Progenitor cell of endocrine pancreas (in vitro differentiated cells): ENCODE measurements at regions not wholly inside any gene's neighbourhood (a gene's known extent, or its start where the extent isn't known, plus 50 kb on each side); places are given as distances from the start of the nearest gene placed in this dataset.

Experiments used
- DNase-seq: peaks from one replicate; pipeline ENCODE4 v3.0.0; 2021; ENCODE audit warnings: low spot score; ENCODE audit not compliant: unreplicated experiment
- H3K27ac Mint-ChIP-seq: 2 replicates; pipeline ENCODE4 v1.8.0; 2021; ENCODE audit warnings: mild to moderate bottlenecking, moderate library complexity, mixed read lengths
- H3K27me3 Mint-ChIP-seq: 2 replicates; pipeline ENCODE4 v1.8.0; 2021; ENCODE audit warnings: mixed read lengths
- H3K36me3 Mint-ChIP-seq: 2 replicates; pipeline ENCODE4 v1.8.0; 2022; ENCODE audit warnings: mixed read lengths; ENCODE audit not compliant: insufficient read depth
- H3K4me1 Mint-ChIP-seq: 2 replicates; pipeline ENCODE4 v1.8.0; 2021; ENCODE audit warnings: low read depth, mixed read lengths
- H3K4me3 Mint-ChIP-seq: 2 replicates; pipeline ENCODE4 v1.8.0; 2021; ENCODE audit warnings: low read depth, mild to moderate bottlenecking, moderate library complexity, mixed read lengths
- H3K9me3 Mint-ChIP-seq: 2 replicates; pipeline ENCODE4 v1.8.0; 2021; ENCODE audit warnings: low read depth, mixed read lengths
- CTCF ChIP-seq: fragments of 200-600 bp; sonication (generic); IDR thresholded peaks from one replicate; pipeline ENCODE4 v1.5.0; 2021; ENCODE audit warnings: antibody characterized with exemption, mild to moderate bottlenecking; ENCODE audit not compliant: unreplicated experiment

- Mint-ChIP-seq H3K9me3 (no peaks in the 10 kb centered on the region), H3K4me1 (no peaks in the 10 kb centered on the region), H3K27me3 (no peaks in the 10 kb centered on the region), H3K27ac (no peak overlapping the region), H3K4me3 (no peak overlapping the region), H3K36me3 (no peaks in the 10 kb centered on the region)
- no peak for TF ChIP-seq CTCF
- no peak for DNase-seq
Measured at GRCh38 chr9:29021632-29022031, 1448.4 kb upstream of the C9orf72 start.

GRCh38 chr9:29038332-29038731 is 1465.1 kb upstream of the C9orf72 start:
- Mint-ChIP-seq H3K27me3 (no peaks in the 10 kb centered on the region), H3K9me3 (no peaks in the 10 kb centered on the region), H3K27ac (no peak overlapping the region), H3K4me3 (no peak overlapping the region), H3K36me3 (no peaks in the 10 kb centered on the region), H3K4me1 (no peaks in the 10 kb centered on the region)
- no peak for TF ChIP-seq CTCF
- no peak for DNase-seq

- H3K36me3 Mint-ChIP-seq, result no peaks in the 10 kb centered on the region
- H3K4me3 Mint-ChIP-seq, result no peak overlapping the region
- H3K27ac Mint-ChIP-seq, result no peak overlapping the region
- no peaks in the 10 kb centered on the region for H3K9me3 Mint-ChIP-seq
- no peak for TF ChIP-seq CTCF
- no peaks in the 10 kb centered on the region for H3K27me3 Mint-ChIP-seq
- H3K4me1 Mint-ChIP-seq, result no peaks in the 10 kb centered on the region
- no peak for DNase-seq
Measured at GRCh38 chr9:29039258-29039657, 1466.0 kb upstream of the C9orf72 start.

- TF ChIP-seq CTCF, result no peak
- no peak for DNase-seq
Measured at GRCh38 chr9:29043072-29043471, 1469.8 kb upstream of the C9orf72 start.

GRCh38 chr9:29044959-29045358 is 1471.7 kb upstream of the C9orf72 start:
- no peak for TF ChIP-seq CTCF
- no peak for DNase-seq
- H3K27ac Mint-ChIP-seq, result no peak overlapping the region

More at GRCh38 chr9:29043072-29043471, 1469.8 kb upstream of the C9orf72 start:
- H3K36me3 Mint-ChIP-seq, result no peaks in the 10 kb centered on the region
- no peaks in the 10 kb centered on the region for H3K27me3 Mint-ChIP-seq
- H3K4me1 Mint-ChIP-seq, result no peaks in the 10 kb centered on the region
- no peak overlapping the region for H3K4me3 Mint-ChIP-seq
- no peaks in the 10 kb centered on the region for H3K9me3 Mint-ChIP-seq
- H3K27ac Mint-ChIP-seq, result no peak overlapping the region

GRCh38 chr9:29060041-29060440 is 1486.8 kb upstream of the C9orf72 start:
- no peak for DNase-seq
- peaks cover 4% of the 10 kb centered on the region for H3K9me3 Mint-ChIP-seq
- H3K4me3 Mint-ChIP-seq, result no peak overlapping the region
- no peak for TF ChIP-seq CTCF
- H3K4me1 Mint-ChIP-seq, result no peaks in the 10 kb centered on the region
- H3K27ac Mint-ChIP-seq, result no peak overlapping the region
- no peaks in the 10 kb centered on the region for H3K36me3 Mint-ChIP-seq
- H3K27me3 Mint-ChIP-seq, result no peaks in the 10 kb centered on the region

More at GRCh38 chr9:29044959-29045358, 1471.7 kb upstream of the C9orf72 start:
- Mint-ChIP-seq H3K36me3 (no peaks in the 10 kb centered on the region), H3K4me1 (no peaks in the 10 kb centered on the region), H3K9me3 (no peaks in the 10 kb centered on the region), H3K4me3 (no peak overlapping the region), H3K27me3 (no peaks in the 10 kb centered on the region)
